ENCODE measurements at regions not wholly inside any gene's neighbourhood (a gene's known extent, or its start where the extent isn't known, plus 50 kb on each side); places are given as distances from the start of the nearest gene placed in this dataset.
A peak's percentile ranks its signal among the peaks of the same experiment; 100 is the strongest.

DNA sequence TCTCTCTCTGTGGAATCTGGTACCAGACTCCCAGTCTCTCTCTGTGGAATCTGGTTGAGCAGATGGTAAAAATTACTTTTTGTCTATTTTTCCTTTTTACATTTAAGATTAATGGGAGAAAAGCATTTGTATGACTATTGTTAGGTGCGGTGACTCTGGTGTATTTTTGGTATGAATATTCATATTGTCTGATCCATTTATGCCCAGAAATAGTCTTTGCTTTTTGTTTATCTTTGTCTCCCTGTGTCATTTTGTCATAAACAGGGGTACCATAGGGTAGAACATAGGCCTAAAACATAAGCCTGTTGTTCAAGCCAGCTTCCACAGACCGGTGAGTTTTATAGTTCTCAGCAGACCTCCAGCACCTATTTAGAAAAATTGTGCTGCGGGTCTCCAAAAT, 78.7 kb downstream of the ETS2 start:
- no peak for DNase-seq (ENCODE audit: low read depth)

- DNase-seq (ENCODE audit: low read depth), result no peak
Observed at GRCh38 chr21:38883142-38883541, 77.4 kb downstream of the ETS2 start.

- DNase-seq (ENCODE audit: low read depth), result no peak
Observed at GRCh38 chr21:38881131-38881530, 75.4 kb downstream of the ETS2 start.

- no peak for DNase-seq (ENCODE audit: low read depth)
Observed at GRCh38 chr21:38880577-38880966, 74.8 kb downstream of the ETS2 start.

GRCh38 chr21:38879912-38880576, 74.3 kb downstream of the ETS2 start:
- no peak for DNase-seq (ENCODE audit: low read depth)

DNA sequence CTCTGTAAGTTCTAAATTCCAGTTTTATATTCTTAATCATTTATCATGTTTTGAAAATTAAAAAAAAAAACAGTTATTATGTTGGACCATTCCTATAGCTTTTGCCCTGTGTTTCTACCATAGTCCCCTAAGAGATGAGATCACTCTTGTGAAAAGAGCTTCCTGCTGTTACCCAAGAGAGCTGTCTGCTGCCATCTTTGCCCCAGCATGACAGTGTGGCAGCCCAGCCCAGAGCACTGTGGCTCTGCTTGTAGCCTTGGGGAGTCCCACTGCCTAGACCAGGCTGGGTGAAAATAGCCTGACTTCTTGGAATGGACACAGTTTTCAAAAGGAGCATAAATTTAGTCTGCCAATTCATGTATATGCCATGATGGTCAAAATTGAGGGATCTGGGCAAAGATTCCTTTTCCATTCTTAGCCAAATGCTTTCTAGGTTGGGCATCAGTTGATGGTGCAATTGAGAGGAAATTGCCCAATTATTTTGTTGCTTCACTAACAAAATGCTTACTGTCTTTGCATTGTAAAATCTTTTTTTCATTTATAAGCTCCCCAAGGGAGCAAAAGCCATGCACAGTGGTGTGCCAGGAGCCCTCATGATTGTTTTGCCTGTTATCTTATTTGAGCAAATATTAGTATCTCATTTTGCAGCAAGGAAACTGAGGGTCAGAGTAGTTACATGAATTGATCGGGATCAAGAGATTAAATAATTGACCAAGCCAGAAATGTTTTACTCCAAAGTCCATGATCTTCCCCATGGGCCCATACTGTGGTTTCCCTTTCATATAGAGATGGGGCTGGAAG, 72.8 kb downstream of the ETS2 start:
- no peak for DNase-seq (ENCODE audit: low read depth)

GRCh38 chr21:38875694-38876492, 70.2 kb downstream of the ETS2 start:
- DNase-seq (ENCODE audit: low read depth), result peak; percentile 78
